Upper lobe of left lung (tissue), 4 donors: ENCODE measurements at regions not wholly inside any gene's neighbourhood (a gene's known extent, or its start where the extent isn't known, plus 50 kb on each side); places are given as distances from the start of the nearest gene placed in this dataset.

Source experiments
- EP300 ChIP-seq, 4 donors: sonication (generic); formaldehyde crosslinking; IDR thresholded peaks; one replicate each; pipeline ENCODE4 v1.5.1; 2017; ENCODE audit warnings: antibody characterized with exemption in 4 of 4, control low read depth in 2 of 4
- POLR2A ChIP-seq, 4 donors: fragments of 450-650 bp; IDR thresholded peaks; one replicate each; pipeline ENCODE4 v1.5.1; 2016 to 2017; ENCODE audit warnings: antibody characterized with exemption in 4 of 4, mild to moderate bottlenecking in 2 of 4
- POLR2AphosphoS5 ChIP-seq, 2 donors: sonication (generic); formaldehyde crosslinking; IDR thresholded peaks; one replicate each; pipeline ENCODE4 v1.5.1; 2017; ENCODE audit warnings: antibody characterized with exemption in 2 of 2
- TF ChIP-seq, protein P1 (sequence below), 6 experiments: fragments of 450-650 bp in 4 of 6; fragments of 200-600 bp in 2 of 6; sonication (generic) in 2 of 6; IDR thresholded peaks; one replicate each; pipeline ENCODE4 v1.5.1; 2016 to 2019; ENCODE audit warnings: antibody characterized with exemption in 6 of 6

GRCh38 chr1:25066731-25067517, 136.8 kb upstream of the RUNX3 start:
- TF ChIP-seq, protein P1, sequence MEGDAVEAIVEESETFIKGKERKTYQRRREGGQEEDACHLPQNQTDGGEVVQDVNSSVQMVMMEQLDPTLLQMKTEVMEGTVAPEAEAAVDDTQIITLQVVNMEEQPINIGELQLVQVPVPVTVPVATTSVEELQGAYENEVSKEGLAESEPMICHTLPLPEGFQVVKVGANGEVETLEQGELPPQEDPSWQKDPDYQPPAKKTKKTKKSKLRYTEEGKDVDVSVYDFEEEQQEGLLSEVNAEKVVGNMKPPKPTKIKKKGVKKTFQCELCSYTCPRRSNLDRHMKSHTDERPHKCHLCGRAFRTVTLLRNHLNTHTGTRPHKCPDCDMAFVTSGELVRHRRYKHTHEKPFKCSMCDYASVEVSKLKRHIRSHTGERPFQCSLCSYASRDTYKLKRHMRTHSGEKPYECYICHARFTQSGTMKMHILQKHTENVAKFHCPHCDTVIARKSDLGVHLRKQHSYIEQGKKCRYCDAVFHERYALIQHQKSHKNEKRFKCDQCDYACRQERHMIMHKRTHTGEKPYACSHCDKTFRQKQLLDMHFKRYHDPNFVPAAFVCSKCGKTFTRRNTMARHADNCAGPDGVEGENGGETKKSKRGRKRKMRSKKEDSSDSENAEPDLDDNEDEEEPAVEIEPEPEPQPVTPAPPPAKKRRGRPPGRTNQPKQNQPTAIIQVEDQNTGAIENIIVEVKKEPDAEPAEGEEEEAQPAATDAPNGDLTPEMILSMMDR (IDR thresholded peaks at IDR 0.05): no peak
- TF ChIP-seq POLR2AphosphoS5 (IDR thresholded peaks at IDR 0.05) (no peak), POLR2A (IDR thresholded peaks at IDR 0.05) (no peak), EP300 (IDR thresholded peaks at IDR 0.05) (no peak)
